ENCODE measurements at regions not wholly inside any gene's neighbourhood (a gene's known extent, or its start where the extent isn't known, plus 50 kb on each side); places are given as distances from the start of the nearest gene placed in this dataset.

DNA sequence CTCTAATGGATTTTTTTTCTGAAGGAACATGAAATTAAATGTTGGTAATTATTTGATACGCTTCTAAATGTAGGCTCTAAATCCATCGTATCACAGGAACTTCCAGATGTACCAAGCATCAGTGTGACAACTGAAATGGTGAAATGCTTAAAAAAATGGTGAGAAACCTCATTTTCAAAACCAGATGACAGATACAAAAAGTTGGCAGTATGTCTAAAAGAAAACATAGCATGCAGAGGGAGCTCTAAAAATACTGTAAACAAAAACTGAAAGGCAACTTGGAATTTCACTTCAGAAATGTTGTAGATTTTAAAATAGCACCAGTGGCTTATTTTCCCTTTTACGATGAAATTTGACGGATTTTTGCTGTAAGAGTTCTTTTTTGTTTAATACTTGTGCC lies 1043.6 kb upstream of the WWC1 start:
- Histone ChIP-seq H3K27me3 (ENCODE audit: control insufficient read depth in 2 of 2, insufficient read depth in 2 of 2, low read length in 2 of 2) (no peaks in the 10 kb centered on the region), H2AFZ (ENCODE audit: low read depth, low read length) (no peak overlapping the region), H3K9ac (replicated peaks; ENCODE audit: extremely low read depth, insufficient read depth, low read length) (no peak overlapping the region), H3K27ac (ENCODE audit: insufficient read depth, low read depth, low read length) (no peak overlapping the region), H3K4me1 (ENCODE audit: control insufficient read depth, extremely low read depth, insufficient read depth, low read length) (no peaks in the 10 kb centered on the region), H3K79me2 (ENCODE audit: control insufficient read depth, insufficient read depth, low read length) (no peaks in the 10 kb centered on the region), H4K20me1 (replicated peaks; ENCODE audit: control insufficient read depth, extremely low read depth, insufficient read depth, low read length) (no peaks in the 10 kb centered on the region), H3K9me1 (replicated peaks; ENCODE audit: control insufficient read depth, extremely low read depth, insufficient read depth, low read length) (no peaks in the 10 kb centered on the region), H3K4me3 (replicated peaks in 1 of 3; ENCODE audit: insufficient read depth in 1 of 3, low read depth in 1 of 3, low read length in 3 of 3) (no peak overlapping the region), H3K4me2 (ENCODE audit: insufficient read depth, low read length) (no peak overlapping the region), H3K36me3 (ENCODE audit: control insufficient read depth in 2 of 2, extremely low read depth in 1 of 2, insufficient read depth in 2 of 2, low read length in 2 of 2) (no peaks in the 10 kb centered on the region), H3K9me3 (replicated peaks; ENCODE audit: control insufficient read depth, insufficient read depth, low read length) (no peaks in the 10 kb centered on the region)
- ChIA-PET POLR2A (no interaction called here), CTCF (no interaction called here)
- FAIRE-seq (no peak), DNase-seq (ENCODE audit: low read depth, low spot score) (no peak)
- intact Hi-C loops (cut with micrococcal nuclease) (no loop called here), dilution Hi-C loops (cut with MboI; ENCODE audit: extremely low pct_ligation_motif_present, low sequenced_read_pairs) (no loop called here)
- no peak for TF ChIP-seq MYC (IDR thresholded peaks at IDR 0.05; ENCODE audit: low read depth, low read length)
- TF ChIP-seq, protein P1, sequence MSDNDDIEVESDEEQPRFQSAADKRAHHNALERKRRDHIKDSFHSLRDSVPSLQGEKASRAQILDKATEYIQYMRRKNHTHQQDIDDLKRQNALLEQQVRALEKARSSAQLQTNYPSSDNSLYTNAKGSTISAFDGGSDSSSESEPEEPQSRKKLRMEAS (IDR thresholded peaks at IDR 0.05; ENCODE audit: insufficient read depth, insufficient read length) = no peak
- TF ChIP-seq FOS (IDR thresholded peaks at IDR 0.05; ENCODE audit: borderline replicate concordance, insufficient read depth, low read length) = no peak
- no peak for TF ChIP-seq JUN (IDR thresholded peaks at IDR 0.05; ENCODE audit: borderline replicate concordance, insufficient read depth, insufficient read length, low read depth)
- TF ChIP-seq POLR2A (IDR thresholded peaks at IDR 0.05; ENCODE audit: low read depth, low read length) = no peak
- TF ChIP-seq EZH2 (IDR thresholded peaks at IDR 0.05; ENCODE audit: borderline replicate concordance, low read depth, low read length, severe bottlenecking) = no peak
- TF ChIP-seq, protein P2, sequence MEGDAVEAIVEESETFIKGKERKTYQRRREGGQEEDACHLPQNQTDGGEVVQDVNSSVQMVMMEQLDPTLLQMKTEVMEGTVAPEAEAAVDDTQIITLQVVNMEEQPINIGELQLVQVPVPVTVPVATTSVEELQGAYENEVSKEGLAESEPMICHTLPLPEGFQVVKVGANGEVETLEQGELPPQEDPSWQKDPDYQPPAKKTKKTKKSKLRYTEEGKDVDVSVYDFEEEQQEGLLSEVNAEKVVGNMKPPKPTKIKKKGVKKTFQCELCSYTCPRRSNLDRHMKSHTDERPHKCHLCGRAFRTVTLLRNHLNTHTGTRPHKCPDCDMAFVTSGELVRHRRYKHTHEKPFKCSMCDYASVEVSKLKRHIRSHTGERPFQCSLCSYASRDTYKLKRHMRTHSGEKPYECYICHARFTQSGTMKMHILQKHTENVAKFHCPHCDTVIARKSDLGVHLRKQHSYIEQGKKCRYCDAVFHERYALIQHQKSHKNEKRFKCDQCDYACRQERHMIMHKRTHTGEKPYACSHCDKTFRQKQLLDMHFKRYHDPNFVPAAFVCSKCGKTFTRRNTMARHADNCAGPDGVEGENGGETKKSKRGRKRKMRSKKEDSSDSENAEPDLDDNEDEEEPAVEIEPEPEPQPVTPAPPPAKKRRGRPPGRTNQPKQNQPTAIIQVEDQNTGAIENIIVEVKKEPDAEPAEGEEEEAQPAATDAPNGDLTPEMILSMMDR (IDR thresholded peaks at IDR 0.05; ENCODE audit: extremely low read depth in 1 of 2, insufficient read depth in 1 of 2, low read depth in 1 of 2, low read length in 2 of 2) = no peak
- no peak for TF ChIP-seq GATA2 (IDR thresholded peaks at IDR 0.05; ENCODE audit: insufficient read depth, insufficient read length, low read depth, low read length)
- TF ChIP-seq POLR2AphosphoS5 (IDR thresholded peaks at IDR 0.05; ENCODE audit: insufficient read depth, low read depth, low read length) = no peak
- BruUV-seq (replicated peaks) = no TSS peak

Measured in endothelial cell of umbilical vein (primary cell).